Retinal pigment epithelial cell (primary cell): ENCODE measurements at regions not wholly inside any gene's neighbourhood (a gene's known extent, or its start where the extent isn't known, plus 50 kb on each side); places are given as distances from the start of the nearest gene placed in this dataset.
"Not testable (repeated sequence)": the region's sequence is repeated elsewhere in the genome, so short reads cannot be mapped to it uniquely, and the experiment has no call there.

Source experiments
- DNase-seq: peaks from one replicate; pipeline ENCODE4 v3.0.0-alpha.2; 2010; ENCODE audit warnings: low read depth
- H3K4me3 ChIP-seq: 2 replicates; pipeline ENCODE4 v1.5.1; 2011; ENCODE audit warnings: mild to moderate bottlenecking, low read length, control low read depth, moderate library complexity
- CTCF ChIP-seq: conservative IDR thresholded peaks from 2 replicates; pipeline ENCODE4 v1.5.1; 2011; ENCODE audit warnings: low read depth, low read length, control low read depth, inconsistent platforms

GRCh38 chr16:10262377-10263132 lies 80.3 kb upstream of the GRIN2A start:
- DNase-seq, result no peak
- TF ChIP-seq CTCF, result no peak
- no peak overlapping the region for H3K4me3 ChIP-seq

GRCh38 chr16:10265770-10266615 lies 83.8 kb upstream of the GRIN2A start:
- H3K4me3 ChIP-seq, result no peak overlapping the region
- TF ChIP-seq CTCF, result no peak
- DNase-seq, result no peak

GRCh38 chr16:10266809-10267208 lies 84.6 kb upstream of the GRIN2A start:
- no peak for TF ChIP-seq CTCF
- no peak for DNase-seq
- H3K4me3 ChIP-seq, result no peak overlapping the region

- TF ChIP-seq CTCF, result no peak
- no peak overlapping the region for H3K4me3 ChIP-seq
- no peak for DNase-seq
Measured at GRCh38 chr16:10269632-10270031, 87.4 kb upstream of the GRIN2A start.

- DNase-seq, H3K4me3 ChIP-seq: not testable (repeated sequence)
Measured at GRCh38 chr16:10272250-10272854, 90.1 kb upstream of the GRIN2A start.

- H3K4me3 ChIP-seq, DNase-seq: not testable (repeated sequence)
Measured at GRCh38 chr16:10275214-10275996, 93.2 kb upstream of the GRIN2A start.

- DNase-seq, result no peak
- no peak overlapping the region for H3K4me3 ChIP-seq
- TF ChIP-seq CTCF, result no peak
Measured at GRCh38 chr16:10277597-10277996, 95.4 kb upstream of the GRIN2A start.
